Erythroblast (primary cell): ENCODE measurements at regions not wholly inside any gene's neighbourhood (a gene's known extent, or its start where the extent isn't known, plus 50 kb on each side); places are given as distances from the start of the nearest gene placed in this dataset.
A peak's percentile ranks its signal among the peaks of the same experiment; 100 is the strongest.

Source experiments
- DNase-seq, 2 experiments: peaks; one replicate each; lab custom pipeline; 2025; lab: John Stamatoyannopoulos, UW
- GATA1 ChIP-seq: IDR thresholded peaks from 2 replicates; pipeline ENCODE4 v1.6.1; 2011; ENCODE audit warnings: low read depth, mild to moderate bottlenecking, control low read depth, low read length, moderate library complexity
- POLR2A ChIP-seq: IDR thresholded peaks from 2 replicates; pipeline ENCODE4 v1.6.1; 2011; ENCODE audit warnings: mild to moderate bottlenecking, low read length

- DNase-seq: no peak
- TF ChIP-seq POLR2A (no peak), GATA1 (no peak)
These were observed 312.8 kb upstream of the GYPC start for GRCh38 chr2:126343136-126343535.

GRCh38 chr2:126344493-126344892 is 311.5 kb upstream of the GYPC start:
- TF ChIP-seq GATA1 (no peak), POLR2A (no peak)
- DNase-seq: no peak

- no peak for DNase-seq
- TF ChIP-seq POLR2A: no peak
- no peak for TF ChIP-seq GATA1
These were observed 310.3 kb upstream of the GYPC start for GRCh38 chr2:126345691-126346090.

GRCh38 chr2:126356631-126357030 is 299.3 kb upstream of the GYPC start:
- DNase-seq: no peak
- TF ChIP-seq GATA1 (no peak), POLR2A (no peak)

- DNase-seq: no peak
- TF ChIP-seq GATA1: no peak
These were observed 297.8 kb upstream of the GYPC start for GRCh38 chr2:126358122-126358521.

- TF ChIP-seq GATA1 (no peak), POLR2A (no peak)
- DNase-seq: peak; percentile 26 to 52
These were observed 296.5 kb upstream of the GYPC start for GRCh38 chr2:126359494-126359893.

GRCh38 chr2:126367361-126367760 is 288.6 kb upstream of the GYPC start:
- no peak for TF ChIP-seq POLR2A
- TF ChIP-seq GATA1: no peak
- no peak for DNase-seq

GRCh38 chr2:126368758-126369157 is 287.2 kb upstream of the GYPC start:
- DNase-seq: no peak
- no peak for TF ChIP-seq POLR2A
- no peak for TF ChIP-seq GATA1

GRCh38 chr2:126370201-126370600 is 285.8 kb upstream of the GYPC start:
- TF ChIP-seq GATA1: no peak
- TF ChIP-seq POLR2A: no peak
- no peak for DNase-seq

GRCh38 chr2:126372406-126372805 is 283.6 kb upstream of the GYPC start:
- no peak for DNase-seq
- TF ChIP-seq POLR2A: no peak
- no peak for TF ChIP-seq GATA1

- no peak for TF ChIP-seq POLR2A
- TF ChIP-seq GATA1: no peak
- DNase-seq: no peak
These were observed 277.8 kb upstream of the GYPC start for GRCh38 chr2:126378176-126378575.

- no peak for TF ChIP-seq GATA1
- no peak for TF ChIP-seq POLR2A
- DNase-seq: no peak
These were observed 274.9 kb upstream of the GYPC start for GRCh38 chr2:126381091-126381490.

- TF ChIP-seq POLR2A (no peak), GATA1 (no peak)
- no peak for DNase-seq
These were observed 273.0 kb upstream of the GYPC start for GRCh38 chr2:126382998-126383397.

- TF ChIP-seq GATA1 (no peak), POLR2A (no peak)
- no peak for DNase-seq
These were observed 272.2 kb upstream of the GYPC start for GRCh38 chr2:126383800-126384199.

GRCh38 chr2:126385441-126385840 is 270.5 kb upstream of the GYPC start:
- no peak for TF ChIP-seq GATA1
- TF ChIP-seq POLR2A: no peak
- no peak for DNase-seq

- no peak for TF ChIP-seq POLR2A
- no peak for TF ChIP-seq GATA1
- no peak for DNase-seq
These were observed 270.0 kb upstream of the GYPC start for GRCh38 chr2:126385983-126386382.
